Sigmoid colon (tissue), 6 donors: ENCODE measurements at regions not wholly inside any gene's neighbourhood (a gene's known extent, or its start where the extent isn't known, plus 50 kb on each side); places are given as distances from the start of the nearest gene placed in this dataset.

Source experiments
- DNase-seq: peaks from one replicate; pipeline ENCODE4 v3.0.0-alpha.2; 2019
- H3K27ac ChIP-seq, 4 donors: fragments of 200-600 bp; sonication (generic); one replicate each; pipeline ENCODE4 v1.5.1; 2016 to 2019; ENCODE audit warnings: mild to moderate bottlenecking in 1 of 4
- H3K27me3 ChIP-seq, 3 donors: fragments of 200-600 bp; sonication (generic); one replicate each; pipeline ENCODE4 v1.5.1; 2019; ENCODE audit warnings: mild to moderate bottlenecking in 1 of 3
- H3K36me3 ChIP-seq, 4 donors: fragments of 200-600 bp; sonication (generic); one replicate each; pipeline ENCODE4 v1.5.1; 2016 to 2019
- H3K4me1 ChIP-seq, 4 donors: fragments of 200-600 bp; sonication (generic); one replicate each; pipeline ENCODE4 v1.5.1; 2017 to 2019
- H3K4me3 ChIP-seq, 4 donors: fragments of 200-600 bp; sonication (generic); one replicate each; pipeline ENCODE4 v1.5.1; 2017 to 2019; ENCODE audit warnings: mild to moderate bottlenecking in 2 of 4, moderate library complexity in 1 of 4
- H3K9me3 ChIP-seq, 4 donors: fragments of 200-600 bp in 3 of 4; sonication (generic) in 3 of 4; one replicate each; pipeline versions ENCODE4 v1.5.1 to v1.6.1; 2013 to 2019
- CTCF ChIP-seq, 4 experiments: fragments of 450-650 bp in 3 of 4; fragments of 200-600 bp in 1 of 4; IDR thresholded peaks; one replicate each; pipeline ENCODE4 v1.5.1; 2016 to 2019; ENCODE audit warnings: antibody characterized with exemption in 4 of 4, mild to moderate bottlenecking in 3 of 4, moderate library complexity in 2 of 4
- EP300 ChIP-seq, 4 donors: sonication (generic); formaldehyde crosslinking; IDR thresholded peaks; one replicate each; pipeline ENCODE4 v1.6.1; 2017; ENCODE audit warnings: antibody characterized with exemption in 4 of 4
- POLR2A ChIP-seq, 2 donors: fragments of 450-650 bp; IDR thresholded peaks; one replicate each; pipeline ENCODE4 v1.6.1; 2016; ENCODE audit warnings: antibody characterized with exemption in 2 of 2, mild to moderate bottlenecking in 2 of 2, moderate library complexity in 2 of 2
- POLR2AphosphoS5 ChIP-seq, 4 donors: sonication (generic); formaldehyde crosslinking; IDR thresholded peaks; one replicate each; pipeline ENCODE4 v1.6.1; 2017; ENCODE audit warnings: antibody characterized with exemption in 4 of 4
- WGBS, 2 donors: extraction: QIAGEN DNeasy Blood & Tissue Kit; methylation state at CpG; one replicate each; pipeline ENCODE4 v1.1.7; 2013; 5-methylcytosine and 5-hydroxymethylcytosine counted together
- intact Hi-C: fragments of 100-400 bp; cut with DNase I; formaldehyde crosslinking; loops from one replicate; pipeline ENCODE4 v1.15.1; 2023
- donor health status: healthy with polysubstance abuse.
- donor health status: healthy.

GRCh38 chr5:124570285-124571035 is 176.0 kb downstream of the ZNF608 start:
- no peak for TF ChIP-seq EP300 (IDR thresholded peaks at IDR 0.05)
- TF ChIP-seq POLR2AphosphoS5 (IDR thresholded peaks at IDR 0.05) = no peak
- TF ChIP-seq POLR2A (IDR thresholded peaks at IDR 0.05) = no peak
- TF ChIP-seq CTCF (IDR thresholded peaks at IDR 0.05) = no peak
- no peak for DNase-seq
- no peak overlapping the region for H3K4me3 ChIP-seq
- WGBS, 2 donors = 75 to 83% methylated on average over 9 of the region's 9 CpGs
- H3K27me3 ChIP-seq = no peaks in the 10 kb centered on the region
- no peaks in the 10 kb centered on the region for H3K36me3 ChIP-seq
- H3K9me3 ChIP-seq = no peaks in the 10 kb centered on the region
- intact Hi-C loops = no loop called here
- no peaks in the 10 kb centered on the region for H3K4me1 ChIP-seq
- no peak overlapping the region for H3K27ac ChIP-seq

- no peaks in the 10 kb centered on the region for H3K9me3 ChIP-seq
- intact Hi-C loops = no loop called here
- H3K4me3 ChIP-seq = no peak overlapping the region
- no peak for TF ChIP-seq POLR2AphosphoS5 (IDR thresholded peaks at IDR 0.05)
- no peak for TF ChIP-seq CTCF (IDR thresholded peaks at IDR 0.05)
- no peak for TF ChIP-seq POLR2A (IDR thresholded peaks at IDR 0.05)
- no peak for TF ChIP-seq EP300 (IDR thresholded peaks at IDR 0.05)
- no peaks in the 10 kb centered on the region for H3K4me1 ChIP-seq
- no peak overlapping the region for H3K27ac ChIP-seq
- no peaks in the 10 kb centered on the region for H3K27me3 ChIP-seq
- H3K36me3 ChIP-seq = no peaks in the 10 kb centered on the region
- DNase-seq = no peak
- 81 to 92% methylated on average over 7 of the region's 7 CpGs for WGBS, 2 donors
These were observed 179.5 kb downstream of the ZNF608 start for GRCh38 chr5:124566875-124567450.

GRCh38 chr5:124561451-124561850 is 185.0 kb downstream of the ZNF608 start:
- TF ChIP-seq POLR2A (IDR thresholded peaks at IDR 0.05) (no peak), POLR2AphosphoS5 (IDR thresholded peaks at IDR 0.05) (no peak), EP300 (IDR thresholded peaks at IDR 0.05) (no peak), CTCF (IDR thresholded peaks at IDR 0.05) (no peak)
- no peak for DNase-seq
- 92 to 94% methylated on average over 2 of the region's 2 CpGs for WGBS, 2 donors

GRCh38 chr5:124560370-124560769 is 186.1 kb downstream of the ZNF608 start:
- Histone ChIP-seq H3K36me3 (no peaks in the 10 kb centered on the region), H3K27ac (no peak overlapping the region), H3K9me3 (no peaks in the 10 kb centered on the region), H3K27me3 (no peaks in the 10 kb centered on the region), H3K4me3 (no peak overlapping the region), H3K4me1 (no peaks in the 10 kb centered on the region)
- 52 to 71% methylated on average over 3 of the region's 3 CpGs for WGBS, 2 donors
- intact Hi-C loops = no loop called here
- DNase-seq = no peak
- TF ChIP-seq POLR2AphosphoS5 (IDR thresholded peaks at IDR 0.05) (no peak), EP300 (IDR thresholded peaks at IDR 0.05) (no peak), POLR2A (IDR thresholded peaks at IDR 0.05) (no peak), CTCF (IDR thresholded peaks at IDR 0.05) (no peak)

More at GRCh38 chr5:124561451-124561850, 185.0 kb downstream of the ZNF608 start:
- Histone ChIP-seq H3K4me1 (no peaks in the 10 kb centered on the region), H3K27ac (no peak overlapping the region), H3K4me3 (no peak overlapping the region), H3K9me3 (no peaks in the 10 kb centered on the region), H3K27me3 (no peaks in the 10 kb centered on the region), H3K36me3 (no peaks in the 10 kb centered on the region)
- intact Hi-C loops = no loop called here
